ENCODE measurements at regions not wholly inside any gene's neighbourhood (a gene's known extent, or its start where the extent isn't known, plus 50 kb on each side); places are given as distances from the start of the nearest gene placed in this dataset.
A peak's percentile ranks its signal among the peaks of the same experiment; 100 is the strongest.

GRCh38 chr3:5304789-5305683, 117.5 kb downstream of the EDEM1 start:
- peak; percentile 14 to 28 for DNase-seq

- no peak for DNase-seq
Measured at GRCh38 chr3:5305684-5305989, 118.1 kb downstream of the EDEM1 start.

- no peak for DNase-seq
Measured at GRCh38 chr3:5309171-5309570, 121.7 kb downstream of the EDEM1 start.

- no peak for DNase-seq
Measured at GRCh38 chr3:5309602-5310001, 122.1 kb downstream of the EDEM1 start.

- DNase-seq = no peak
Measured at GRCh38 chr3:5310509-5310908, 123.0 kb downstream of the EDEM1 start.

- DNase-seq = no peak
Measured at GRCh38 chr3:5312290-5312689, 124.8 kb downstream of the EDEM1 start.

GRCh38 chr3:5314897-5315296, 127.4 kb downstream of the EDEM1 start:
- no peak for DNase-seq

GRCh38 chr3:5317557-5317956, 130.1 kb downstream of the EDEM1 start:
- no peak for DNase-seq

- DNase-seq = no peak
Measured at GRCh38 chr3:5319454-5319853, 131.9 kb downstream of the EDEM1 start.

GRCh38 chr3:5321666-5322340, 134.3 kb downstream of the EDEM1 start:
- no peak for DNase-seq

GRCh38 chr3:5324780-5325179, 137.3 kb downstream of the EDEM1 start:
- no peak for DNase-seq

- no peak for DNase-seq
Measured at GRCh38 chr3:5330152-5330810, 142.8 kb downstream of the EDEM1 start.

- DNase-seq = no peak
Measured at GRCh38 chr3:5331567-5332269, 144.2 kb downstream of the EDEM1 start.

- no peak for DNase-seq
Measured at GRCh38 chr3:5332270-5332956, 144.9 kb downstream of the EDEM1 start.

GRCh38 chr3:5339967-5340535, 152.5 kb downstream of the EDEM1 start:
- no peak for DNase-seq

GRCh38 chr3:5341610-5342009, 154.1 kb downstream of the EDEM1 start:
- DNase-seq = no peak

GRCh38 chr3:5343459-5343858, 156.0 kb downstream of the EDEM1 start:
- peak in 1 of 2 experiments; percentile 30 for DNase-seq

- no peak for DNase-seq
Measured at GRCh38 chr3:5344707-5345106, 157.2 kb downstream of the EDEM1 start.

GRCh38 chr3:5347486-5347885, 160.0 kb downstream of the EDEM1 start:
- DNase-seq = peak; percentile 43 to 81

GRCh38 chr3:5348229-5348902, 160.9 kb downstream of the EDEM1 start:
- DNase-seq = peak; percentile 6 to 35

GRCh38 chr3:5349343-5349742, 161.8 kb downstream of the EDEM1 start:
- DNase-seq = no peak

GRCh38 chr3:5357089-5357488, 169.6 kb downstream of the EDEM1 start:
- DNase-seq = no peak
